HL-60 (cell line): ENCODE measurements at regions not wholly inside any gene's neighbourhood (a gene's known extent, or its start where the extent isn't known, plus 50 kb on each side); places are given as distances from the start of the nearest gene placed in this dataset.

ENCODE experiments used
- DNase-seq, 2 experiments: peaks; one replicate each; pipeline ENCODE4 v3.0.0-alpha.2; 2010 to 2020; ENCODE audit warnings: low read depth in 1 of 2, low spot score in 1 of 2
- H3K27ac ChIP-seq: fragments of 250-450 bp; sonication (Bioruptor Pico); replicated peaks from 2 replicates; pipeline ENCODE4 v1.5.1; 2020; ENCODE audit warnings: mild to moderate bottlenecking, moderate library complexity
- H3K27me3 ChIP-seq: fragments of 250-450 bp; sonication (Bioruptor Pico); 2 replicates; pipeline ENCODE4 v1.5.1; 2021; ENCODE audit warnings: mild to moderate bottlenecking, moderate library complexity; ENCODE audit not compliant: insufficient read depth, poor library complexity, severe bottlenecking
- H3K4me3 ChIP-seq: replicated peaks from 2 replicates; pipeline ENCODE4 v1.5.1; 2011; ENCODE audit warnings: mild to moderate bottlenecking, control low read depth, low read length; ENCODE audit not compliant: insufficient read depth
- GABPA ChIP-seq: IDR thresholded peaks from 2 replicates; pipeline ENCODE4 v1.6.1; 2012; ENCODE audit warnings: low read depth
- POLR2AphosphoS5 ChIP-seq: IDR thresholded peaks from 2 replicates; pipeline ENCODE4 v1.6.1; 2012; ENCODE audit warnings: low read depth
- SPI1 ChIP-seq: IDR thresholded peaks from 2 replicates; pipeline ENCODE4 v1.6.1; 2012; ENCODE audit warnings: low read depth, mild to moderate bottlenecking, borderline replicate concordance
- TF ChIP-seq, protein P1 (sequence below): IDR thresholded peaks from 2 replicates; pipeline ENCODE4 v1.6.1; 2012; ENCODE audit warnings: low read depth; ENCODE audit not compliant: insufficient replicate concordance
- TF ChIP-seq, protein P2 (sequence below): IDR thresholded peaks from one replicate; pipeline ENCODE4 v1.5.1; 2011; ENCODE audit warnings: low read length, control low read depth, inconsistent platforms; ENCODE audit not compliant: insufficient read depth

GRCh38 chr2:176665086-176665485 is 395.8 kb downstream of the MTX2 start:
- no peak for DNase-seq
- peaks cover 10% of the 10 kb centered on the region for H3K27me3 ChIP-seq
- H3K4me3 ChIP-seq: no peak overlapping the region
- no peak overlapping the region for H3K27ac ChIP-seq
- TF ChIP-seq GABPA (no peak), POLR2AphosphoS5 (no peak), SPI1 (no peak)
- TF ChIP-seq, protein P1, sequence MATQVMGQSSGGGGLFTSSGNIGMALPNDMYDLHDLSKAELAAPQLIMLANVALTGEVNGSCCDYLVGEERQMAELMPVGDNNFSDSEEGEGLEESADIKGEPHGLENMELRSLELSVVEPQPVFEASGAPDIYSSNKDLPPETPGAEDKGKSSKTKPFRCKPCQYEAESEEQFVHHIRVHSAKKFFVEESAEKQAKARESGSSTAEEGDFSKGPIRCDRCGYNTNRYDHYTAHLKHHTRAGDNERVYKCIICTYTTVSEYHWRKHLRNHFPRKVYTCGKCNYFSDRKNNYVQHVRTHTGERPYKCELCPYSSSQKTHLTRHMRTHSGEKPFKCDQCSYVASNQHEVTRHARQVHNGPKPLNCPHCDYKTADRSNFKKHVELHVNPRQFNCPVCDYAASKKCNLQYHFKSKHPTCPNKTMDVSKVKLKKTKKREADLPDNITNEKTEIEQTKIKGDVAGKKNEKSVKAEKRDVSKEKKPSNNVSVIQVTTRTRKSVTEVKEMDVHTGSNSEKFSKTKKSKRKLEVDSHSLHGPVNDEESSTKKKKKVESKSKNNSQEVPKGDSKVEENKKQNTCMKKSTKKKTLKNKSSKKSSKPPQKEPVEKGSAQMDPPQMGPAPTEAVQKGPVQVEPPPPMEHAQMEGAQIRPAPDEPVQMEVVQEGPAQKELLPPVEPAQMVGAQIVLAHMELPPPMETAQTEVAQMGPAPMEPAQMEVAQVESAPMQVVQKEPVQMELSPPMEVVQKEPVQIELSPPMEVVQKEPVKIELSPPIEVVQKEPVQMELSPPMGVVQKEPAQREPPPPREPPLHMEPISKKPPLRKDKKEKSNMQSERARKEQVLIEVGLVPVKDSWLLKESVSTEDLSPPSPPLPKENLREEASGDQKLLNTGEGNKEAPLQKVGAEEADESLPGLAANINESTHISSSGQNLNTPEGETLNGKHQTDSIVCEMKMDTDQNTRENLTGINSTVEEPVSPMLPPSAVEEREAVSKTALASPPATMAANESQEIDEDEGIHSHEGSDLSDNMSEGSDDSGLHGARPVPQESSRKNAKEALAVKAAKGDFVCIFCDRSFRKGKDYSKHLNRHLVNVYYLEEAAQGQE: no peak
- TF ChIP-seq, protein P2, sequence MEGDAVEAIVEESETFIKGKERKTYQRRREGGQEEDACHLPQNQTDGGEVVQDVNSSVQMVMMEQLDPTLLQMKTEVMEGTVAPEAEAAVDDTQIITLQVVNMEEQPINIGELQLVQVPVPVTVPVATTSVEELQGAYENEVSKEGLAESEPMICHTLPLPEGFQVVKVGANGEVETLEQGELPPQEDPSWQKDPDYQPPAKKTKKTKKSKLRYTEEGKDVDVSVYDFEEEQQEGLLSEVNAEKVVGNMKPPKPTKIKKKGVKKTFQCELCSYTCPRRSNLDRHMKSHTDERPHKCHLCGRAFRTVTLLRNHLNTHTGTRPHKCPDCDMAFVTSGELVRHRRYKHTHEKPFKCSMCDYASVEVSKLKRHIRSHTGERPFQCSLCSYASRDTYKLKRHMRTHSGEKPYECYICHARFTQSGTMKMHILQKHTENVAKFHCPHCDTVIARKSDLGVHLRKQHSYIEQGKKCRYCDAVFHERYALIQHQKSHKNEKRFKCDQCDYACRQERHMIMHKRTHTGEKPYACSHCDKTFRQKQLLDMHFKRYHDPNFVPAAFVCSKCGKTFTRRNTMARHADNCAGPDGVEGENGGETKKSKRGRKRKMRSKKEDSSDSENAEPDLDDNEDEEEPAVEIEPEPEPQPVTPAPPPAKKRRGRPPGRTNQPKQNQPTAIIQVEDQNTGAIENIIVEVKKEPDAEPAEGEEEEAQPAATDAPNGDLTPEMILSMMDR: no peak

DNA sequence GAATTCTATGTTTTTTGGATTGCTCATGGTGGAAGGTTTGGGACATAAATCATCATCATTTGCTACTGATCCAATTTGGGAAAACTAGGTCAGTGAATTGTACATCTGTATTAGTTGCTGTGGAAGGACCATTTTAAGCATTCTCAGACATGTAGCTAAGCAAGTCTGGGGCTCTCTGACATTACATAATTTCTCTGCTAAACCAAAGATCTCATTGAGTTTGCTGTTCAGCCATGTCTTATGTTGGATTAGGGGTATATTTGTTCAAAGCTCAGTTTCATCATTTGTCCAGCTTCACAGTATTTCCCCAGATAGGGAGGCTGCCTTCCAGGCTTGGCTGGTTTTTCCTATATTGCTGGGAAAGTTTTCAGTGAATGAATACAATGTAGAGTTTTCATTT is 399.7 kb downstream of the MTX2 start:
- TF ChIP-seq, protein P2: no peak
- TF ChIP-seq, protein P1: no peak
- TF ChIP-seq SPI1 (no peak), GABPA (no peak), POLR2AphosphoS5 (no peak)
- H3K27ac ChIP-seq: no peak overlapping the region

DNA sequence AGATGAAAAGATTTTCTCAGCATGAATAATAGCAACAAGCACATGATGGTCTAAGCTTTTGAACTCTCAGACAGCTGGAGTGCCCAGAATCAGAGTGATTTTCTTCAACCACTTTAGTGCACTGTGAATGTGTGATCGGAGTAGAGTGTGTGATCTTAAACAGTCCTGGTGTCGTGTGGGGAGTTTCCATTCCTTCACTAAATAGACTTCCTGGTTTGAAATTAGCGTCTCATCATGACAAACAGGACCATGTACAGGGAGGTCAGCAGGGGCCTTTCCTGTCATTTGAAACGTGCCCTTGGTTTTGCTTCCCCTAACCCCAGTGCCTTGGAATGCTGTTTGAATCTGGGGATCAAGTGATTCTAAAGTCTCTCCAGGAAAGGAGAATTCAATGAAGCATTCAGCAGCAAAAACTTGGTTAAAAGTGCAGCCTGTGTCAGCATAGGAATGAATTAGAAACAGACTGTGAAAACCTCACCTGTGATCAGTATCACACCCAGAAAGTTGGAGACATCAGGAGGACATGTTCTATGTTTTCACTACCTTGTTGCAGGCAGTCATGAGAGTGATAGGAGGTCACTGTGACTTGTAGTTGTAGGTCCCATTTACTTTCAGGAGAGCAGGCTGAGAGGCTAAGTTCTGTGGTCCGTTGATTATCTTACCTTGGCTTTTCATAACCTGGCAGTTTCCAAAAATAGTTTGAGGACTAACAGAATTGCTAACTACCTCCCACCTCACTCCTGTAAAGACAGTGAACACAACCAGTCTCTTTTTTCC is 400.3 kb downstream of the MTX2 start:
- no peak for DNase-seq
- no peak for TF ChIP-seq POLR2AphosphoS5
- TF ChIP-seq GABPA: no peak
- TF ChIP-seq SPI1: no peak
- TF ChIP-seq, protein P2: no peak
- H3K27ac ChIP-seq: no peak overlapping the region
- peaks cover 10% of the 10 kb centered on the region for H3K27me3 ChIP-seq
- no peak overlapping the region for H3K4me3 ChIP-seq

More for the DNA sequence above, 399.7 kb downstream of the MTX2 start:
- Histone ChIP-seq H3K27me3 (peaks cover 10% of the 10 kb centered on the region), H3K4me3 (no peak overlapping the region)
- no peak for DNase-seq
